GM21526 (cell line): ENCODE measurements at regions not wholly inside any gene's neighbourhood (a gene's known extent, or its start where the extent isn't known, plus 50 kb on each side); places are given as distances from the start of the nearest gene placed in this dataset.
"Not testable (repeated sequence)": the region's sequence is repeated elsewhere in the genome, so short reads cannot be mapped to it uniquely, and the experiment has no call there.

Experiments used
- ATAC-seq: cut with Tn5 transposase; IDR thresholded peaks from one replicate; pipeline ENCODE4 v1.9.1; 2021; ENCODE audit warnings: moderate library complexity; ENCODE audit not compliant: unreplicated experiment, low FRiP score

DNA sequence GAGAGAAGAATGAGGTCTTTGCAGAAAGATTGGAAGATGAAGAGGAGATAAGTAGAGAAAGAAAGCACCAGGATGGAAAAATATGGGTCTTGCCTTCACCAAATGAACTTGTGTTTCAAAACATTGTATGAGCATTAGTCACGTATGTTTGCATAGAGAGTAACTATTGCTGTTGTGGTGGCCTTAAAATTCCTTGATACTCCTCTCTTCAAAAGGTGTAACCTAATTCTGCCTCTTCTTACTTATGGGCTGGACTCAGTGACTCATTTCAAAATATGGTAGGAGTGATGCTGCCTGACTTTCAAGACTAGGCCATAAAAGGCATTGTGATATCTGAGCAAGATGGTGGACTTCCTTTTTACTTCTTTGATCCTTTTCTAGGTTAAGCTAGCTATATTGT, 228.7 kb upstream of the ZNF385D start:
- ATAC-seq: no peak

DNA sequence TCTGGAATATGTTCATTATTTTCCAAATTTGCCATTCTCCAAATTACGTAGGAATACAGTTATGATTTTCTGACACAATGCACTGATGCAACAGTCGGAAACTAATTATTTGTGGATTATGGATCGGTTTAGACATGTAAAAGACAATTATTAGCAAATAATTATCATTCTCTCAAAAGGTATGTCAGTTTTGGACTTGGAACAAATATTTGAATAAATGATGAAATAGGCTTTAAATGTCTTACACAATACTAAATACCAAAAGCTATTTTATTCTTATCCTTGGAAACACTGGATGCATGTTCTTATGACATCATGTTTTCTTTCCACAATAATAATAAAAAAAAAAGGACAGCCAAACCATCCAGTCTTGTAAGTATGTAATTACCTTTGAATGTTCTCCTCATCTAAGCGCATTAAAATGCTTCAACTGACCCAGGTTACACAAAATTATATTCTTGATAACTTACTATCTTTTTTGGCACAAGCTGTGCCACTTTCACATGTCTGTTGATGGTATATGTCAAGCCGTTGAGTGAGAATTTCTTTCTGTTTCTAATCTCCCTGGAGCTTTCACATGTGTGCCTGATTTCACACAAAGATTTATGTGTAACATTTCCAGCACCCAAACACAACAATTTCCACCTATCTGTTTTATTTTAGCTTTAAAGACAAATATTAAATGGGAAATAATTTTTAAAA, 238.5 kb upstream of the ZNF385D start:
- no peak for ATAC-seq

DNA sequence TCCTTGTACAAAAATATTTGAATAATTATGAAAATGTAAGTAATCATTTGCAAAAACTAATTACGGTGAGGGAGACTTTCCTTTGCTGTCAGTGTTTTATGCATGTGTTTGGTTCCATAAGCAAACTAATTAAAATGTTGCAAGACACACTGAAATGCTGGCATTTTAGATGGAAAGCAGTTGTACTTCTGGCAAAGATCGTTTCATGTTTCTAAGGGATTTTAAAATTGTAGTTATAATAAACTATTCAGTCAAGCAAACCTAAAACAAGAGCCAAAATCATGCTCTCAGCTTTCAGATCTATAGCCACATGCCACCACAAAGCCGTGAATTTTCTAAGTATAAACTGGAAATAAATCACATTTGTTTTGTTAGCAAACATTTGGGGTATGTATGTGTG, 240.1 kb upstream of the ZNF385D start:
- ATAC-seq: no peak

DNA sequence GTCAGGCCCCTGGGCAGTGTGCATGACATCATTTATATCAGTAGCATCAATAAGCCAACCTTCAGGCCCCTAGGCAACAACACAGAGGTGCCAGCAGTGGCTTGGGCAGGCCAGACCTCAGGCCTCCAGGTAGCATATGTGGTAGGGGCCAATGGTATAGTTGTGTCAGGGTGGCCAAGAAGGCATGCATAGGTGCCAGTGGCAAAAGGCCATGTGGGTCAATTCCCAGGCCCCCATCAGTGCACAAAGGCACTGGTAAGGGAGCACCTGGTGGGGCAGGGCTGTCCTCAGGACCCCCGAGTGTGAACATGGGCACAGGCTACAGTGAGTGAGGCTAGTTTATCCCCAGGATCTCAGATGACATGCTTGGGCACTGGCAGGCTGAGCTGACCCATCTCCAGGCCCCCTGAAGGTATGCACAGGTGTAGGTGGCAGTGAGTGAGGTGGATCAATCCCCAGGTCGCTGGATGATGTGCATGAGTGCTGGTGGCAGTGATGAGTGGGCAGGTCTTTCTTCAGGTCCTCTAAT, 244.1 kb upstream of the ZNF385D start:
- ATAC-seq: no peak

DNA sequence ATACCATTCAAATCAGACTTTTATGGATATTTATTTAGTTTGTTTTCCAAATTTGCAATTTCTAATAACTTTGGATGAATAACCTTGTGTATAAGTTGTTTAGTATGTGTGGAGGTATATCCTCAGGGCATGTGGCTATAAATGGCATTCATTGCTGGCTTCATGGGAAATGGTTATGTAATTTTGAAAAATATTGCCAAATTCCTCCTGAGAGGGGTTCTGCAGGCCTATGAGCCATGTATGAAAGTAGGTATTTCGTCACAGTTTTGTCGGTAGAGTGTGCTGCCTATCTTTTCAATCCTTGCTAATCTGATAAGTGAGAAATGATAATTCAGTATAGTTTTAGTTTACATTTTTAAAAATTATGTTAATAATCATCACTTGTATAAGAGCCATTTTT, 256.4 kb upstream of the ZNF385D start:
- no peak for ATAC-seq

DNA sequence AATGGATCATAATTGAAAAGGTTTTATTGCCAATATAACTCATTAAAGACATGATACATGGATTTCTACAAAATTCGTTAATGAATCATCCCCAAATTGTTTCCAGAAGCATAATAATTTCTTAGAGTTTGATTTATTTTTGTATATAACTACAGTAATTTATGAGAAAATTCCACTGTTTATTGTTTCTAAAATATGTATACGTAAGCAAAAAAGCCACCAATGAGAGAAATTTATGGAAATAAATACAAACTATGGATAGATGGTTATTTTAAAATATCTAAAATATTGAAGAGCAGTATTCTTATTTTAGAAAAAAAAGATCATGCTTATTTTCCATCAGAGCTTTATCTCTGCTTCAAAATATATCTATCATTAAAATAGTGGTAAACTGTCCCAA, 260.0 kb upstream of the ZNF385D start:
- no peak for ATAC-seq

DNA sequence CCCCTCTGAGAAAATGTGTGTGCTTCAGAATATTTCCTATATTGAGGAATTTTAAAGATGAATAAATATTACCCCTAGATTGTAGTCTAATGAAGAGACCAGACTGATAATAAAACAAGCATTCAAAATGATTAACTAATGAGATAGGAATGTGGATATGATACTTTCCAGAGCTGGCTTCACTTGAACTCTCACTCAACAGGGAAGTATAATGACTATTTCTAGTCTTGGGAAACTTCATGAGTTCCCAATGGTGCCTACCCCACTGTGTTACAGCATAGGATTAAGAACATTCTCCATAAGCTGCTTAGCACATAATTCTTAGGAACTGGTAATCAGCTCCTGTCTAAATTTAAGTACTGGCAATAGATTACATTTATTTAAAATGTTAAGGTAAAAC, 261.5 kb upstream of the ZNF385D start:
- no peak for ATAC-seq

DNA sequence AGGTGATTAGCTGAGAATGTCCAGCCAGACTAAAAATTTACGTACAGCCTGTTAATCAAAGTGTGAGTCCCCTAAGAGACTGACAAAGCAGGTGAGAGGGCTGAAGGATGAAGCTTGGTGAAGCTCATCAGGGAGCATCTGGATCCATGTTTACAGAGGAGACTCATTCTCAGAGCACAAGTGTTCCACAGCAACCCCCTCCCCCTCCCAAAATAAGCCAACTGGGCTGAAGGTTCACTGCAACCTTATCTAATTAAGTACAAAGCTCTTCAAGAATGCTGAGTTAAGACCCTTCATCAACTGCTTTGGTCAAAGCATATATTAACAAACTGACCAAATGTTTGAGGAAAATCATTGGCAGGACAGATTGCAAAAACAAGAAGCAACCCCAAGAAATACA, 262.6 kb upstream of the ZNF385D start:
- ATAC-seq: no peak

DNA sequence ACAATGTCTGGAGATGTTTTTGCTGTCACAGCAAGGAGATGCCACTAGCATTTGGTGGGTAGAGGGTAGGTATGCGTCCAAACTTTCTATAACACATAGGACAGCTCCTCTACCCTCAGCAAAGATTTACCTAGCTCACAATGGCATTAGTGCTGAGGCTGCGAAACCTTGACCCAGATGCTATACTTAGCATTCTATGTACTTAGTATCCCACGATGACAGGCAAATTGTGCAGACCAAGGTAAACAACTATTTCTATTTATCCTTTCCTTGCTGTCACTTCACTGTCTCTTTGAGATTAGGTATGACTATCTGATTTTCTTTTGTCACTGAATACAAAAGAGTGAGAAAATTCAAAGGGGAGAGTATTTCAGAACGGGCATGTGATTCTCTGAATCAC, 265.2 kb upstream of the ZNF385D start:
- ATAC-seq: no peak

DNA sequence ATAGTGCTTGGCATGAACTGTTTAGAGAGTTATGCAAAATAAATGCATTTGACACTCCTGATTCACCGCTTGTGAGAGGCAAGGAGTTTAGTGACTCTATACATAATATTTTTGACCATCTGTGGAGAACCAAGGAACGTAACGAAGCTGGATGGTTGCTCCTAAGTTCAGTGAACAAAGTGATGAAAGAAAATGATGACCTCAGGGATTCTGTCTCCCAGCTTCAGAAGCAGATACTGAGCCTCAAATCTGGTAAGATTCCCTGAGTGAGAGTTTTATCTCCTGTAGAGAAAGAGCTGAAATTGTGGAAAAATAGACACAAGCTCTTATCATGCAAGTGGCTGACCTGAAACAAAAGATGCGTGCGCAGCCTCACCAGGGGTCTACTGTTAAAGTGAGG, 273.6 kb upstream of the ZNF385D start:
- not testable (repeated sequence) for ATAC-seq

DNA sequence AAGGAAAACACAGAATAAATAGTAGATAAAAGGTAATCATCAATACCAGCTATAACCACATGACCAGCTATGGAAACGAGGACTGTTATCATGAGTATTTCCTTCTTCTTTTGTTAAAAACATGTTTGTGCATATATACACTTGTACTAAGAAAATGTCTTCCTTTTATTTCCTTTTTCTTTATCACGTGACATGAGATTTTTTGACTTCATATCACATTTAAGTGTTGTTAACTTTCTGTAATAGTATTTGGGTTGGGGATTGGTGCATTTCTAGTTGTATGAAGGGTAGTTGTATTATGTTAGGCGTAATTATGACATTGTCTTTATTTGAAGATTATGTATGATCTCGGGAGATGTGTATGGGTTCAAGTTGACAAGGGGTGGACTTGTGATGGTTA, 278.5 kb upstream of the ZNF385D start:
- ATAC-seq: no peak

DNA sequence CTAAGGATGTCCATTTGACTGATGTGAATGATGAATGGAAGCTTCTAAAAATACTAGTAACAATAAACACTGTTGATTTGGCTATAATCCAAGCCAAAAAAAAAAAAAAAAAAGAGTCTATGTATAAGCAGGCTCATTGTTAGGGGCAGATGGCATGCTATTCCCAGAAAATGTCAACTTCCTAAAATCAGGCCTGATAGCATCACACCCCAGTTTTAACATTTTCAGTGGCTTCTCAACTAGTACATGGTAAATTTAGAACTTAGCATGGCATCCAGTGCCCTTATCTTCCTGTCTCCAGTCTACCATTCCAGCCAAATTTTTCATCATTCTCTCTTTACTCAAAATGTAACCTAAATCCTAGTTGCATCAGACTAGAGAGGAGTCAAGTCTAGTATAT, 288.2 kb upstream of the ZNF385D start:
- no peak for ATAC-seq

DNA sequence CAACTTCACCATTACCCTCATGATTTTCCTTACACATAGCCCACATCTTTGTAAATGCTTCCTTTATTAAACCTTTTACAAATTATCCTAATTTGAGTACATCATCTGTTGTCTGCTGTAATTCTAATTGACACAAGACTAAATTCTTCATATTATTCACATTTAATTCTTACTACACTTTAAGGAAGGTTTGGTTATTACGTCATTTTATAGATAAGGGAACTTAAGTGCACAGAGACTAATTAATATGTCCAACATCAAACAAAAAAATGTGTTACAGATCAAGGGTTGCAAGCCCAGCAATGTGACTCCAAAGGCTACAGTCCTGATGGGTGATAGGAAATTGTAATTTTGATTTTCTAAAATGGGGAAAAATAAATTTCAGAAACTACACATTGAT, 289.1 kb upstream of the ZNF385D start:
- no peak for ATAC-seq

DNA sequence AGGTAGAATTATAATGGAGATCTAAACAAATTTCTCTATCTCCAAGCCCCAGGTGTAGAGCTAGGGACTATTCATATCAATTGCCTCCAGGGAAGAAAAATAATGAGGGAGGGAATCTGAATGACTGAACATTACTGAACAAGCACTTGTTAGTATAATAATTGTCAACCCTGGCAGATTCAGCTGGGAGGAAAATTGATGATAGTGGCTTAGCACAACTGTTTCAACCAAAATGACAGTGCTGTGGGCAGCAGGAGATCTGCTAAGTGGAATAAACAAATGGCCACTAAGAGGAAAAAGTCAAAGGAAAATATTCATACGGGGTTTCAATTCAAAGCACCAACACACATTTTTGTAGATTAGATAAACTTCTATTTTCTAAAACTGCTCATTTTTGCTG, 294.9 kb upstream of the ZNF385D start:
- no peak for ATAC-seq

DNA sequence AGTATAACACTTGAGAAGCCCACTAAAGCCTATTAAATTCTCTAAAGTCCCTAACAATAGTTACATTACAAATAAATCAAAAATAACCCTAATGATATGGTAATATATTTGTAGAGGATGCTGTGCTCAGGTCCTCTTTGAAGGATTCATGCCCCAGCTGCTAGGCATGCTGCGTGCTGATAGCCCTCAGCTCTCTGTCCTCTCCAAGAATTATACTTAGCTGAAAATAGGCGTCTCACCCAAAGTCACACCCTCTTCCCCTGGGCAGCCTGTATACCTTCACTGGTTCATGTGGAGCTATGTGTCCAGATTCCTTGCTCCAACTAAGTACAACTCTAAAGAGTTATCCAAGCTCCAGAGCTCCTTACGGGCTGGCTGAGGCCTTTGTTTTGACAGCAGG, 312.5 kb upstream of the ZNF385D start:
- ATAC-seq: no peak

DNA sequence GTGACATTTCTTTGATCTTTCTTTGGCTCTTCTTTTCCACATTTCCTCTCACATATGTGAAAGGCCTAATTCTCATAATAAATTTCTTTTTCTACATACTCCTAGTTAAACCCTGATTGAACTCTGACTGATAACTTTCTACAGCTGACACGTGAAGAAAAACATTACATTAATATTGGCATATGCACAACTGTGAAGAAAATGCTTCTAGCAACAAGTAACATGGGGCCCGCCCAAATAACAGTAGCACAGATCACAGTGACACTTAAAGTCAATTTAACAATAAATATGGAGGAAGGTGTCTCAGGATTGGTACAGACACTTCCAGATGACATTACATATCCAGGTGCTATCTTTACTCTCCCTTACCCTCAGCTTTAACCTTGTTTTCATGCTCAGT, 317.6 kb upstream of the ZNF385D start:
- ATAC-seq: no peak

DNA sequence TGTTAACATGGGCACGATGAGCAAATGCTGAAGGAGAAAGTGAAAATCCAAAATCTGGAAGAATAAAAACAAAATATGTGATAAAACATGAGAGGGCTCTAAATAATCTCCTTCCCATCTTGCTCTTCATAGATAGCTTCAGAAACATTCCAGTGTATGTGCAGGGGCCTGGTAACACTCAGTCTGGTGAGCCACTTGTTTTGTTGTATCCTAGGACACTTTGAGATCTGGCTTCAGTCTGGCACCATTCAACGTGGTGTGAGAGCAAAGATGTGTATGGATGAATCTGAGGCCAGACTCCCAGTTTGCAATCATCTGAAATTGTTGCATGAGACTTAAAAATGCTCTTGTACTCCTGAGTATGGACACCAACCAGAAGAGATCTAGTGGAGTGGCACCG, 337.2 kb upstream of the ZNF385D start:
- no peak for ATAC-seq

DNA sequence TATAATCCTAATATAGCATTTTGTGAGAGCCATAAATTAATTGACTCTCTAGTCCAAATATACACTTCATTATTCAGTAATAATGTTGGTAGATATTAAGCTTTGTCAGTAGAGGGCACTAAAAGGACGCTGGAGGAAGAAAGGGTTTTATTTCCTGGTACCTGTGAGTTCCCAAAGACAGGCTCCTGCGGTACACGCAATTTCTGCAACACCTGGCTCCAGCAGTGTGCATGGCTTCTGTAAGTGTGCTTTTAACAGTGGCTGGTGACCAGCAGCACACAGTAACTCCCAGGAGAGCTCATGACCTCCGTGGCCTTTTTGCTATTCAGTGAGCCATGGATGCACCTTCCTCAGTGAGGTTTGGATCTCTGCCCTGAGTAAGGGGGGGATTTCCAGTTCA, 338.3 kb upstream of the ZNF385D start:
- peak; percentile 83 for ATAC-seq

DNA sequence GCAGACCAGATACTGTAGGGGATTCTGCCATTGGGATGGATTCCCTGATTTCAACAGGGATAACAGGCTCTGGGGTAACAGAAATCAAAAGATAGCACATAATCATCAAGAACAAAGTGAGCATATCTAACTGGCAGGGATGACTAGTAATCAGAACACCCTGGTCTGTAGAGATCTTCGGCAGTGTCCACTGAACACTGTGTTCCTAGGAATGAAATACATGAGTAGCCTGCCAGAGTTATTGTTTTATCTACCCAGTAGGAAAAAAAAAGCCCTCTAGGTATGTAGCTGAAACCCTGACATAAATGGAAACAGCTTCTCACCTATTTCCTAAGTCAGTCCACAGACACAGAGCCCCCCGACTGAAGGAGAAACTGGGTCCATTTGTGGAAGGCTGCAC, 340.3 kb upstream of the ZNF385D start:
- no peak for ATAC-seq

DNA sequence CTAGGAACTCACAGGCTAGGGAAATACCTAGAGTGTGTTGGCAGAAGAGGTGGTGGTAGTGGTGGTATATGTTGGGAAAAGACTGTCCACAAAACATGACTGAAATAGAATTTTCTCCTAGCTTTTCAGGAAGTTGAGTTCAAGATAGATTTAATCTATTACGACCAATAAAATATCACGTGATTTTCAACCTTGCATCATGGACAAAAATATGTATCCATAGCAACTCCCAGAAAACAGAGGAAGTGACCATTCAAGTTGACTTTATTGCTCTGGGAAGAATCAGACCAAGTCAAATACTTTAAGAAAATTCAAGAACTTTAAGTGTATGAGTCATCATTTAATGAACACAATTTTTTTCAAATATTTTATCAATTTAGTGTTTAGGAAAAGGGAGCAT, 347.0 kb upstream of the ZNF385D start:
- no peak for ATAC-seq

DNA sequence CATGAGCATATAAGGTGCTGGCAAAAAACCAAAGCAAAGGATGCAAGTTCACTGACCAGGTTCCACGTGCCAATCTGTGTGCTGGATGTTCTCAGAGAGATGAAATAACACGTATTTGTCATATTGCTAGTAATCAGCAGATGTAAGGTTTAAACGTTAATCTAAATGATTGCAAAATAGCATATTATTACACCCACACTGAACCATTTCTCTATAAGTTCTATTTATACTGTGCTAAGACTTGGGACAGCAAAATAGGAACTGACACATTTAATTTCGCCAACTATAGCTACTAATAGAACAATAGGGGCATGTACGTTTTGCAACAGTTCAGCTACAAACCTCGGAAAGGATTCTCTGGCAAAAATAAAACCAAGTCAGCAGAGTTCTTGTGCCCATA, 350.3 kb upstream of the ZNF385D start:
- ATAC-seq: no peak

DNA sequence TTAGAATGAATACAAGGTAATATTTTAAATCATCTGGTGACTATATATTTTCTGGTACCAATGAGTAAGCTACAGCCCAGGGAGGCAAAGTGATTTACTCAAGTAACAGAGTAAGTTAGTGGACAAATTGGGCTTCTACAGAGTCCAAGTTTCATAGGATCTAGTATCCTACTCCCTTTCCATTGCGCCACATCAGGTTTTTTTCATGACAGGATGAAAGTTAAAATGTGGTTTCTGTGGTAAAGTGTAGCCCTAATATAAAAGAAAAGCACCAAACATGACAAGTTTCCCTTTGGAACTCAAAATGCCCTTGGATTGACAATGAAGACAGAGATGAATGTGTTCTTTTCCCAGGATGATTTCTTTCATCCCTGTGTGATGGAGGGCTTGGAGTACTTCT, 350.8 kb upstream of the ZNF385D start:
- ATAC-seq: no peak

DNA sequence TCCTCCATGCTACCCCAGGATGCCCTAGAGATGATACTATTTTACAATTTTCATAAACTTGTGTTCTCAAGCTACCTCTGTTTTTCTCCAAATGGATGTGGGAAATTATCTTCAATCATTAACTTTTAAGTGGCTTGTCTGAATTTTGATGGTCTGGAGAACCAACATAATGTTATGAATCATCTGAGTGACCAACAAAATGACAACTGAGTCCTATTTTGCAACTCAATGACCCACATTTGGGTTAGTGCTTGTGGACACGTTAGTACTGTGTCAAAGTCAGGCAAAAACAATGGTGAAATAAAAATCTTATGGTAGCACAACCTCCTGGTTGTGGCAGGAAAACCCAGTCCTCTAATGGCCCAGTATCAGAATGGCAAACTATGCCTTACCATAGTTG, 352.4 kb upstream of the ZNF385D start:
- no peak for ATAC-seq
